ENCODE measurements at regions not wholly inside any gene's neighbourhood (a gene's known extent, or its start where the extent isn't known, plus 50 kb on each side); places are given as distances from the start of the nearest gene placed in this dataset.

DNA sequence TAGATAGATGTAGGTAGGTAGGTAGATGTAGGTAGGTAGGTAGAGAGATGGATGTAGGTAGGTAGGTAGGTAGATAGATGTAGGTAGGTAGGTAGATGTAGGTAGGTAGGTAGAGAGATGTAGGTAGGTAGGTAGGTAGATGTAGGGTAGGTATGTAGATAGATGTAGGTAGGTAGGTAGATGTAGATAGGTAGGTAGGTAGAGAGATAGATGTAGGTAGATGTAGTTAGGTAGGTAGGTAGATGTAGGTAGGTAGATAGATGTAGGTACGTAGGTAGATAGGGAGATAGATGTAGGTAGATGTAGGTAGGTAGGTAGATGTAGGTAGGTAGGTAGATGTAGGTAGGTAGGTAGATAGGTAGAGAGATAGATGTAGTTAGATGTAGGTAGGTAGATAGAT lies 62.3 kb upstream of the MORC3 start:
- Histone ChIP-seq H4K20me1 (replicated peaks in 1 of 2; ENCODE audit: control insufficient read depth in 1 of 2, insufficient read depth in 2 of 2, low read length in 2 of 2) (no peaks in the 10 kb centered on the region), H3K4me2 (ENCODE audit: insufficient read depth in 1 of 2, low read depth in 2 of 2, low read length in 2 of 2) (no peak overlapping the region), H2BK120ac (replicated peaks; ENCODE audit: low read depth, low read length) (no peak overlapping the region), H3K23ac (ENCODE audit: insufficient read length) (no peak overlapping the region), H3K9me3 (ENCODE audit: insufficient read depth in 2 of 2, low read depth in 1 of 2, low read length in 1 of 2) (no peaks in the 10 kb centered on the region), H2BK5ac (ENCODE audit: low read depth, low read length) (no peak overlapping the region), H2AK5ac (ENCODE audit: low read depth, low read length) (no peak overlapping the region), H3K56ac (replicated peaks; ENCODE audit: insufficient read length, low read depth, low read length) (no peak overlapping the region), H4K5ac (ENCODE audit: insufficient read length, low read depth, low read length) (no peak overlapping the region), H3K4me3 (ENCODE audit: extremely low read depth in 1 of 4, insufficient read depth in 2 of 4, low read depth in 3 of 4, low read length in 4 of 4) (no peak overlapping the region), H3K23me2 (ENCODE audit: low read depth, low read length) (peaks cover 5% of the 10 kb centered on the region; the same call in 1 of the 2 replicates), H2AFZ (ENCODE audit: low read length) (no peak overlapping the region), H2BK12ac (ENCODE audit: low read depth, low read length) (no peak overlapping the region), H2BK20ac (ENCODE audit: low read length) (no peak overlapping the region), H4K91ac (replicated peaks; ENCODE audit: insufficient read length, low read length) (no peak overlapping the region), H3K36me3 (ENCODE audit: control insufficient read depth in 2 of 4, insufficient read depth in 4 of 4, low read length in 3 of 4) (no peaks in the 10 kb centered on the region; a peak in 1 of 8 replicates), H3K9ac (replicated peaks in 1 of 4; ENCODE audit: extremely low read depth in 1 of 4, low read depth in 3 of 4, low read length in 3 of 4) (no peak overlapping the region), H3K27ac (ENCODE audit: low read depth, low read length) (no peak overlapping the region), H3K14ac (ENCODE audit: insufficient read length) (no peak overlapping the region), H3K79me2 (ENCODE audit: control insufficient read depth in 1 of 2, insufficient read depth in 2 of 2, low read length in 2 of 2) (no peaks in the 10 kb centered on the region), H3K4me1 (replicated peaks in 1 of 4; ENCODE audit: control insufficient read depth in 3 of 4, insufficient read depth in 4 of 4, low read length in 3 of 4) (peaks cover 3 to 9% (median 7%) of the 10 kb centered on the region in 4 experiments; a peak in 5 of 7 replicates), H4K8ac (ENCODE audit: extremely low read depth, insufficient read depth, low read length) (no peak overlapping the region), H3K27me3 (replicated peaks in 1 of 4; ENCODE audit: control insufficient read depth in 3 of 4, extremely low read depth in 1 of 4, insufficient read depth in 3 of 4, low read length in 3 of 4) (no peaks in the 10 kb centered on the region), H3K79me1 (ENCODE audit: low read depth, low read length) (no peaks in the 10 kb centered on the region), H2BK15ac (ENCODE audit: low read length) (no peak overlapping the region), H3K18ac (ENCODE audit: extremely low read depth, low read length) (no peak overlapping the region), H3K4ac (replicated peaks; ENCODE audit: insufficient read length, low read depth, low read length) (no peak overlapping the region)
- 83 to 100% methylated on average over 1 of the region's 1 CpG for WGBS, 2 experiments (ENCODE audit: extremely low coverage in 1 of 2, insufficient coverage in 1 of 2, insufficient read length in 1 of 2, insufficient replicate concordance in 2 of 2, low coverage in 1 of 2, low lambda C conversion rate in 2 of 2, missing lambda C conversion rate in 1 of 2)
- no peak for TF ChIP-seq JUN (IDR thresholded peaks at IDR 0.05; ENCODE audit: low read depth, low read length)
- TF ChIP-seq KDM5A (IDR thresholded peaks at IDR 0.05; ENCODE audit: low read length), result no peak
- TF ChIP-seq RAD21 (IDR thresholded peaks at IDR 0.05 in 1 of 2, conservative IDR thresholded peaks at IDR 0.05 in 1 of 2; ENCODE audit: low read depth in 2 of 2, low read length in 2 of 2), result no peak
- ChIA-PET CTCF (ENCODE audit: partially characterized antibody) (interaction anchor here (0.6 kb wide), 1 partner anchor 16 kb away, joined by 6 read pairs; no protein-coding TSS in a partner anchor), POLR2A (ENCODE audit: partially characterized antibody) (interaction anchor here (1.4 kb wide), 1 partner anchor 7 kb away, joined by 3 read pairs; no protein-coding TSS in a partner anchor)
- FAIRE-seq (no peak), DNase-seq (ENCODE audit: low read depth in 1 of 2, low spot score in 2 of 2) (no peak)

Measured in H1 (cell line).